ENCODE measurements at regions not wholly inside any gene's neighbourhood (a gene's known extent, or its start where the extent isn't known, plus 50 kb on each side); places are given as distances from the start of the nearest gene placed in this dataset.

- TF ChIP-seq CTCF (IDR thresholded peaks at IDR 0.05), result no peak
- H3K27me3 ChIP-seq, result peaks cover 12% of the 10 kb centered on the region
- no peak for ATAC-seq
- no peak for DNase-seq
- H3K36me3 ChIP-seq, result no peaks in the 10 kb centered on the region
- intact Hi-C loops (cut with DNase I), result no loop called here
- no peaks in the 10 kb centered on the region for H3K4me1 ChIP-seq
- no peaks in the 10 kb centered on the region for H3K9me3 ChIP-seq
- no peak overlapping the region for H3K4me3 ChIP-seq
- no peak overlapping the region for H3K27ac ChIP-seq
These were observed 287.8 kb upstream of the TUT7 start for GRCh38 chr9:86641970-86642369.

GRCh38 chr9:86639899-86640379 lies 285.7 kb upstream of the TUT7 start:
- no peaks in the 10 kb centered on the region for H3K4me1 ChIP-seq
- no peak for DNase-seq
- intact Hi-C loops (cut with DNase I), result no loop called here
- H3K36me3 ChIP-seq, result no peaks in the 10 kb centered on the region
- H3K27me3 ChIP-seq, result peaks cover 24% of the 10 kb centered on the region
- H3K9me3 ChIP-seq, result no peaks in the 10 kb centered on the region
- TF ChIP-seq CTCF (IDR thresholded peaks at IDR 0.05), result peak; percentile 10
- no peak overlapping the region for H3K27ac ChIP-seq
- no peak overlapping the region for H3K4me3 ChIP-seq
- peak; percentile 56 for ATAC-seq

- H3K4me1 ChIP-seq, result no peaks in the 10 kb centered on the region
- no peak for TF ChIP-seq CTCF (IDR thresholded peaks at IDR 0.05)
These were observed 285.1 kb upstream of the TUT7 start for GRCh38 chr9:86639287-86639686.

GRCh38 chr9:86638109-86638508 lies 283.9 kb upstream of the TUT7 start:
- Histone ChIP-seq H3K27ac (no peak overlapping the region), H3K27me3 (peaks cover 20% of the 10 kb centered on the region), H3K4me1 (no peaks in the 10 kb centered on the region), H3K9me3 (no peaks in the 10 kb centered on the region), H3K4me3 (no peak overlapping the region), H3K36me3 (no peaks in the 10 kb centered on the region)
- no peak for ATAC-seq
- DNase-seq, result no peak
- no peak for TF ChIP-seq CTCF (IDR thresholded peaks at IDR 0.05)
- intact Hi-C loops (cut with DNase I), result no loop called here

More at GRCh38 chr9:86639287-86639686, 285.1 kb upstream of the TUT7 start:
- Histone ChIP-seq H3K27ac (no peak overlapping the region), H3K36me3 (no peaks in the 10 kb centered on the region), H3K27me3 (peaks cover 24% of the 10 kb centered on the region), H3K4me3 (no peak overlapping the region), H3K9me3 (no peaks in the 10 kb centered on the region)
- intact Hi-C loops (cut with DNase I), result no loop called here
- no peak for DNase-seq
- no peak for ATAC-seq

GRCh38 chr9:86637515-86637914 lies 283.3 kb upstream of the TUT7 start:
- peak; percentile 59 for ATAC-seq

More at GRCh38 chr9:86637515-86637914, 283.3 kb upstream of the TUT7 start:
- Histone ChIP-seq H3K27ac (no peak overlapping the region), H3K4me1 (no peaks in the 10 kb centered on the region), H3K9me3 (no peaks in the 10 kb centered on the region), H3K4me3 (no peak overlapping the region), H3K27me3 (peaks cover 22% of the 10 kb centered on the region), H3K36me3 (no peaks in the 10 kb centered on the region)
- TF ChIP-seq CTCF (IDR thresholded peaks at IDR 0.05), result peak; percentile 58
- DNase-seq, result peak; percentile 68
- intact Hi-C loops (cut with DNase I), result no loop called here

Measured in upper lobe of right lung (tissue), 1 donor.